OCI-LY7 (cell line): ENCODE measurements at regions not wholly inside any gene's neighbourhood (a gene's known extent, or its start where the extent isn't known, plus 50 kb on each side); places are given as distances from the start of the nearest gene placed in this dataset.

ENCODE experiments used
- CTCF ChIP-seq: fragments of 200-600 bp; sonication (generic); conservative IDR thresholded peaks from 2 replicates; pipeline ENCODE4 v1.5.1; 2014; ENCODE audit warnings: mild to moderate bottlenecking, antibody characterized with exemption, low read length, moderate library complexity, mixed read lengths
- EZH2phosphoT487 ChIP-seq: fragments of 200-600 bp; sonication (generic); IDR thresholded peaks from 2 replicates; pipeline ENCODE4 v1.6.1; 2018; ENCODE audit warnings: low read depth, borderline replicate concordance, mild to moderate bottlenecking, mixed run types, antibody characterized with exemption, low read length, moderate library complexity, mixed read lengths

- TF ChIP-seq EZH2phosphoT487: no peak
- no peak for TF ChIP-seq CTCF
Observed at GRCh38 chr7:142696456-142697179, 52.7 kb upstream of the PRSS1 start.
